Chondrocyte (in vitro differentiated cells): ENCODE measurements at regions not wholly inside any gene's neighbourhood (a gene's known extent, or its start where the extent isn't known, plus 50 kb on each side); places are given as distances from the start of the nearest gene placed in this dataset.

Source experiments
- DNase-seq: peaks from one replicate; pipeline ENCODE4 v3.0.0; 2021; ENCODE audit warnings: mixed read lengths, low spot score
- H3K27ac Mint-ChIP-seq: one replicate; pipeline ENCODE4 v1.8.0; 2021; ENCODE audit warnings: mild to moderate bottlenecking, moderate library complexity, mixed read lengths; ENCODE audit not compliant: unreplicated experiment
- H3K27me3 Mint-ChIP-seq: 2 replicates; pipeline ENCODE4 v1.8.0; 2021; ENCODE audit warnings: low read depth, mixed read lengths
- H3K36me3 Mint-ChIP-seq: 2 replicates; pipeline ENCODE4 v1.8.0; 2021; ENCODE audit warnings: low read depth, mixed read lengths
- H3K4me1 Mint-ChIP-seq: 2 replicates; pipeline ENCODE4 v1.8.0; 2021; ENCODE audit warnings: low read depth, mild to moderate bottlenecking, mixed read lengths
- H3K4me3 Mint-ChIP-seq: one replicate; pipeline ENCODE4 v1.8.0; 2021; ENCODE audit warnings: mild to moderate bottlenecking, moderate library complexity, mixed read lengths; ENCODE audit not compliant: unreplicated experiment
- H3K9me3 Mint-ChIP-seq: 2 replicates; pipeline ENCODE4 v1.8.0; 2021; ENCODE audit warnings: low read depth, mixed read lengths
- CTCF ChIP-seq: fragments of 200-600 bp; sonication (generic); IDR thresholded peaks from 2 replicates; pipeline ENCODE4 v1.5.0; 2021; ENCODE audit warnings: antibody characterized with exemption, mild to moderate bottlenecking, moderate library complexity

GRCh38 chr4:30903502-30904214 is 183.5 kb downstream of the PCDH7 start:
- peaks cover 21% of the 10 kb centered on the region for H3K4me1 Mint-ChIP-seq
- DNase-seq, result no peak
- H3K36me3 Mint-ChIP-seq, result peaks cover 5% of the 10 kb centered on the region
- H3K4me3 Mint-ChIP-seq, result no peak overlapping the region
- H3K27me3 Mint-ChIP-seq, result no peaks in the 10 kb centered on the region
- TF ChIP-seq CTCF, result no peak
- H3K9me3 Mint-ChIP-seq, result no peaks in the 10 kb centered on the region
- H3K27ac Mint-ChIP-seq, result peak overlapping the region; percentile 45

GRCh38 chr4:30904215-30904555 is 184.0 kb downstream of the PCDH7 start:
- peaks cover 5% of the 10 kb centered on the region for H3K36me3 Mint-ChIP-seq
- no peak for TF ChIP-seq CTCF
- no peak for DNase-seq
- no peaks in the 10 kb centered on the region for H3K9me3 Mint-ChIP-seq
- H3K4me1 Mint-ChIP-seq, result peaks cover 21% of the 10 kb centered on the region
- H3K4me3 Mint-ChIP-seq, result no peak overlapping the region
- no peaks in the 10 kb centered on the region for H3K27me3 Mint-ChIP-seq
- H3K27ac Mint-ChIP-seq, result no peak overlapping the region

GRCh38 chr4:30904588-30904987 is 184.4 kb downstream of the PCDH7 start:
- no peak for TF ChIP-seq CTCF

GRCh38 chr4:30912098-30912714 is 192.0 kb downstream of the PCDH7 start:
- H3K36me3 Mint-ChIP-seq, result peaks cover 2% of the 10 kb centered on the region
- peak overlapping the region; percentile 80 for H3K27ac Mint-ChIP-seq
- no peak overlapping the region for H3K4me3 Mint-ChIP-seq
- peaks cover 3% of the 10 kb centered on the region for H3K9me3 Mint-ChIP-seq
- H3K4me1 Mint-ChIP-seq, result peaks cover 24% of the 10 kb centered on the region
- no peak for TF ChIP-seq CTCF
- no peak for DNase-seq
- H3K27me3 Mint-ChIP-seq, result no peaks in the 10 kb centered on the region

More at GRCh38 chr4:30904588-30904987, 184.4 kb downstream of the PCDH7 start:
- Mint-ChIP-seq H3K27me3 (no peaks in the 10 kb centered on the region), H3K4me3 (no peak overlapping the region), H3K4me1 (peaks cover 21% of the 10 kb centered on the region), H3K27ac (no peak overlapping the region), H3K36me3 (peaks cover 5% of the 10 kb centered on the region), H3K9me3 (no peaks in the 10 kb centered on the region)
- DNase-seq, result no peak

GRCh38 chr4:30916337-30917274 is 196.4 kb downstream of the PCDH7 start:
- Mint-ChIP-seq H3K27me3 (no peaks in the 10 kb centered on the region), H3K4me1 (peaks cover 31% of the 10 kb centered on the region), H3K27ac (no peak overlapping the region), H3K4me3 (no peak overlapping the region), H3K36me3 (peaks cover 3% of the 10 kb centered on the region), H3K9me3 (no peaks in the 10 kb centered on the region)
- TF ChIP-seq CTCF, result no peak
- no peak for DNase-seq
